WTC11 (cell line): ENCODE measurements at regions not wholly inside any gene's neighbourhood (a gene's known extent, or its start where the extent isn't known, plus 50 kb on each side); places are given as distances from the start of the nearest gene placed in this dataset.

Source experiments
- ATAC-seq: fragments of 200-7000 bp; cut with Tn5 transposase; 2 replicates; pipeline ENCODE4 v1.10.0; 2021; ENCODE audit warnings: mild to moderate bottlenecking, moderate library complexity
- CTCF ChIA-PET: fragments of 300-600 bp; sonication (Branson Sonifier 250); formaldehyde crosslinking; loops from one replicate; lab custom pipeline; 2021; ENCODE audit warnings: antibody characterized with exemption; lab: Charles Lee
- POLR2A ChIA-PET: fragments of 350-600 bp; sonication (Branson Sonifier 250); formaldehyde crosslinking; loops from one replicate; lab custom pipeline; 2021; ENCODE audit warnings: antibody characterized with exemption; lab: Charles Lee
- DNase-seq: peaks from one replicate; pipeline ENCODE4 v3.0.0; 2021; ENCODE audit warnings: low spot score
- H3K27ac Mint-ChIP-seq: 2 replicates; pipeline ENCODE4 v1.8.0; 2021; ENCODE audit warnings: mixed read lengths
- H3K27me3 Mint-ChIP-seq: 2 replicates; pipeline ENCODE4 v1.8.0; 2021; ENCODE audit warnings: low read depth, mild to moderate bottlenecking, moderate library complexity, mixed read lengths
- H3K36me3 Mint-ChIP-seq: 2 replicates; pipeline ENCODE4 v1.8.0; 2021; ENCODE audit warnings: mixed read lengths
- H3K4me1 Mint-ChIP-seq: 2 replicates; pipeline ENCODE4 v1.8.0; 2022; ENCODE audit warnings: mixed read lengths
- H3K4me3 Mint-ChIP-seq: 2 replicates; pipeline ENCODE4 v1.8.0; 2021; ENCODE audit warnings: mild to moderate bottlenecking, moderate library complexity, mixed read lengths
- H3K9me3 Mint-ChIP-seq: 2 replicates; pipeline ENCODE4 v1.8.0; 2021; ENCODE audit warnings: mixed read lengths
- ARID4B ChIP-seq: sonication (generic); formaldehyde crosslinking; IDR thresholded peaks from 2 replicates; pipeline ENCODE4 v1.8.0; 2023; ENCODE audit warnings: missing genetic modification reagents, mild to moderate bottlenecking, borderline replicate concordance
- ATF2 ChIP-seq: sonication (generic); formaldehyde crosslinking; IDR thresholded peaks from 2 replicates; pipeline ENCODE4 v1.8.1; 2022; ENCODE audit warnings: low read depth, missing genetic modification reagents, borderline replicate concordance
- CREB1 ChIP-seq: sonication (generic); formaldehyde crosslinking; IDR thresholded peaks from 2 replicates; pipeline ENCODE4 v1.8.0; 2023; ENCODE audit warnings: mild to moderate bottlenecking, missing genetic modification reagents
- CREM ChIP-seq: sonication (generic); formaldehyde crosslinking; IDR thresholded peaks from 2 replicates; pipeline ENCODE4 v1.8.1; 2022; ENCODE audit warnings: mild to moderate bottlenecking, missing genetic modification reagents, moderate library complexity
- CTCF ChIP-seq: fragments of 200-600 bp; IDR thresholded peaks from 2 replicates; pipeline ENCODE4 v1.8.0; 2022; ENCODE audit warnings: antibody characterized with exemption
- E2F1 ChIP-seq: sonication (generic); formaldehyde crosslinking; IDR thresholded peaks from 2 replicates; pipeline ENCODE4 v1.8.0; 2022; ENCODE audit warnings: mild to moderate bottlenecking, missing genetic modification reagents
- E2F5 ChIP-seq: sonication (generic); formaldehyde crosslinking; IDR thresholded peaks from 2 replicates; pipeline ENCODE4 v1.8.1; 2022; ENCODE audit warnings: mild to moderate bottlenecking, moderate library complexity, missing genetic modification reagents
- ELF4 ChIP-seq: sonication (generic); formaldehyde crosslinking; IDR thresholded peaks from 2 replicates; pipeline ENCODE4 v1.8.1; 2022; ENCODE audit warnings: low read depth, mild to moderate bottlenecking, moderate library complexity, missing genetic modification reagents
- ERG ChIP-seq: fragments of 250-450 bp; sonication (Bioruptor Pico); IDR thresholded peaks from 2 replicates; pipeline ENCODE4 v1.8.0; 2021; ENCODE audit warnings: mild to moderate bottlenecking
- ESRRA ChIP-seq: sonication (generic); formaldehyde crosslinking; IDR thresholded peaks from 2 replicates; pipeline ENCODE4 v1.8.1; 2022; ENCODE audit warnings: mild to moderate bottlenecking, missing genetic modification reagents, borderline replicate concordance
- FOXK1 ChIP-seq: sonication (generic); formaldehyde crosslinking; IDR thresholded peaks from 2 replicates; pipeline ENCODE4 v1.8.0; 2022; ENCODE audit warnings: mild to moderate bottlenecking, moderate library complexity, missing genetic modification reagents
- JUN ChIP-seq: sonication (generic); formaldehyde crosslinking; IDR thresholded peaks from 2 replicates; pipeline ENCODE4 v1.8.0; 2023; ENCODE audit warnings: mild to moderate bottlenecking, missing genetic modification reagents
- NFATC4 ChIP-seq: fragments of 250-450 bp; sonication (Bioruptor Pico); IDR thresholded peaks from 2 replicates; pipeline ENCODE4 v1.9.0; 2021; ENCODE audit warnings: mild to moderate bottlenecking
- PREB ChIP-seq: sonication (generic); formaldehyde crosslinking; IDR thresholded peaks from 2 replicates; pipeline ENCODE4 v1.8.1; 2022; ENCODE audit warnings: mild to moderate bottlenecking, missing genetic modification reagents, moderate library complexity, borderline replicate concordance
- SMAD4 ChIP-seq: sonication (generic); formaldehyde crosslinking; IDR thresholded peaks from 2 replicates; pipeline ENCODE4 v1.8.0; 2022; ENCODE audit warnings: mild to moderate bottlenecking, missing genetic modification reagents
- SP1 ChIP-seq: sonication (generic); formaldehyde crosslinking; conservative IDR thresholded peaks from 2 replicates; pipeline ENCODE4 v1.8.1; 2022; ENCODE audit warnings: missing genetic modification reagents
- USF2 ChIP-seq: sonication (generic); formaldehyde crosslinking; IDR thresholded peaks from 2 replicates; pipeline ENCODE4 v1.8.1; 2023; ENCODE audit warnings: mild to moderate bottlenecking, missing genetic modification reagents, moderate library complexity
- ZBTB21 ChIP-seq: sonication (generic); formaldehyde crosslinking; IDR thresholded peaks from 2 replicates; pipeline ENCODE4 v1.8.1; 2023; ENCODE audit warnings: mild to moderate bottlenecking, missing genetic modification reagents, borderline replicate concordance
- ZMAT4 ChIP-seq: fragments of 250-450 bp; sonication (Bioruptor Pico); IDR thresholded peaks from 2 replicates; pipeline ENCODE4 v1.9.0; 2021; ENCODE audit warnings: mild to moderate bottlenecking
- ZNF232 ChIP-seq: sonication (generic); formaldehyde crosslinking; IDR thresholded peaks from 2 replicates; pipeline ENCODE4 v1.8.0; 2022; ENCODE audit warnings: mild to moderate bottlenecking, missing genetic modification reagents
- ZNF396 ChIP-seq: fragments of 250-450 bp; sonication (Bioruptor Pico); IDR thresholded peaks from 2 replicates; pipeline ENCODE4 v1.8.0; 2021; ENCODE audit warnings: mild to moderate bottlenecking, moderate library complexity, borderline replicate concordance

- ChIA-PET POLR2A (no interaction called here), CTCF (no interaction called here)
- Mint-ChIP-seq H3K36me3 (no peaks in the 10 kb centered on the region), H3K4me1 (no peaks in the 10 kb centered on the region), H3K27ac (no peak overlapping the region), H3K4me3 (no peak overlapping the region), H3K9me3 (no peaks in the 10 kb centered on the region), H3K27me3 (peaks cover 81% of the 10 kb centered on the region)
- TF ChIP-seq FOXK1 = no peak
- no peak for TF ChIP-seq CREB1
- TF ChIP-seq E2F1 (CRISPR knock-in tag) = no peak
- TF ChIP-seq SP1 (CRISPR knock-in tag) = no peak
- TF ChIP-seq ELF4 (CRISPR knock-in tag) = no peak
- TF ChIP-seq JUN (CRISPR knock-in tag) = no peak
- TF ChIP-seq CREM (CRISPR knock-in tag) = no peak
- no peak for TF ChIP-seq NFATC4 (CRISPR knock-in tag)
- no peak for TF ChIP-seq ZNF396 (CRISPR knock-in tag)
- TF ChIP-seq ESRRA (CRISPR knock-in tag) = no peak
- TF ChIP-seq ZMAT4 (CRISPR knock-in tag) = no peak
- no peak for TF ChIP-seq ARID4B (CRISPR knock-in tag)
- no peak for TF ChIP-seq SMAD4 (CRISPR knock-in tag)
- no peak for TF ChIP-seq ZBTB21 (CRISPR knock-in tag)
- no peak for TF ChIP-seq USF2 (CRISPR knock-in tag)
- no peak for TF ChIP-seq ERG (CRISPR knock-in tag)
- TF ChIP-seq ZNF232 (CRISPR knock-in tag) = no peak
- no peak for ATAC-seq
- no peak for DNase-seq
These were observed 163.5 kb downstream of the OR2B2 start for GRCh38 chr6:27748661-27749060.

GRCh38 chr6:27747637-27748036, 164.6 kb downstream of the OR2B2 start:
- Mint-ChIP-seq H3K27me3 (peaks cover 91% of the 10 kb centered on the region), H3K4me3 (no peak overlapping the region), H3K9me3 (no peaks in the 10 kb centered on the region), H3K27ac (no peak overlapping the region), H3K4me1 (no peaks in the 10 kb centered on the region), H3K36me3 (no peaks in the 10 kb centered on the region)
- ATAC-seq (no peak), DNase-seq (no peak)
- TF ChIP-seq E2F5 = no peak
- no peak for TF ChIP-seq PREB (CRISPR knock-in tag)
- no peak for TF ChIP-seq CTCF
- TF ChIP-seq ATF2 (CRISPR knock-in tag) = no peak
- TF ChIP-seq ZNF396 (CRISPR knock-in tag) = no peak
- ChIA-PET POLR2A (no interaction called here), CTCF (no interaction called here)
